ENCODE measurements at regions not wholly inside any gene's neighbourhood (a gene's known extent, or its start where the extent isn't known, plus 50 kb on each side); places are given as distances from the start of the nearest gene placed in this dataset.

GRCh38 chr9:90333226-90333625 lies 309.4 kb downstream of the DIRAS2 start:
- H3K4me3 ChIP-seq: no peak overlapping the region
- H3K27ac ChIP-seq: no peak overlapping the region
- no peaks in the 10 kb centered on the region for H3K36me3 ChIP-seq
- no peak for TF ChIP-seq POLR2AphosphoS5 (IDR thresholded peaks at IDR 0.05)
- ATAC-seq (ENCODE audit: low FRiP score in 2 of 2): no peak
- no peaks in the 10 kb centered on the region for H3K9me3 ChIP-seq
- no peak for DNase-seq
- 66 to 71% methylated on average over 2 of the region's 2 CpGs for WGBS, 2 donors
- H3K27me3 ChIP-seq: no peaks in the 10 kb centered on the region
- H3K4me1 ChIP-seq: no peaks in the 10 kb centered on the region

GRCh38 chr9:90340421-90340820 lies 302.2 kb downstream of the DIRAS2 start:
- H3K27ac ChIP-seq: no peak overlapping the region
- no peaks in the 10 kb centered on the region for H3K36me3 ChIP-seq
- DNase-seq: no peak
- no peaks in the 10 kb centered on the region for H3K27me3 ChIP-seq
- no peak overlapping the region for H3K4me3 ChIP-seq
- TF ChIP-seq POLR2A (IDR thresholded peaks at IDR 0.05) (no peak), CTCF (IDR thresholded peaks at IDR 0.05) (no peak), POLR2AphosphoS5 (IDR thresholded peaks at IDR 0.05) (no peak), EP300 (IDR thresholded peaks at IDR 0.05) (no peak)
- no peak for ATAC-seq (ENCODE audit: low FRiP score in 2 of 2)
- H3K9me3 ChIP-seq: no peaks in the 10 kb centered on the region
- no peaks in the 10 kb centered on the region for H3K4me1 ChIP-seq

GRCh38 chr9:90342607-90343006 lies 300.0 kb downstream of the DIRAS2 start:
- whole genome bisulfite sequencing, 2 donors: 78 to 79% methylated on average over 4 of the region's 4 CpGs
- H3K4me3 ChIP-seq: no peak overlapping the region
- ATAC-seq (ENCODE audit: low FRiP score in 2 of 2): no peak

GRCh38 chr9:90343366-90343765 lies 299.3 kb downstream of the DIRAS2 start:
- Histone ChIP-seq H3K4me3 (no peak overlapping the region), H3K36me3 (no peaks in the 10 kb centered on the region), H3K27me3 (no peaks in the 10 kb centered on the region), H3K27ac (no peak overlapping the region), H3K4me1 (no peaks in the 10 kb centered on the region), H3K9me3 (no peaks in the 10 kb centered on the region)
- no peak for DNase-seq
- TF ChIP-seq POLR2AphosphoS5 (IDR thresholded peaks at IDR 0.05): no peak
- no peak for TF ChIP-seq CTCF (IDR thresholded peaks at IDR 0.05)
- no peak for TF ChIP-seq EP300 (IDR thresholded peaks at IDR 0.05)
- no peak for TF ChIP-seq POLR2A (IDR thresholded peaks at IDR 0.05)
- no peak for ATAC-seq (ENCODE audit: low FRiP score in 2 of 2)
- WGBS, 2 donors: 84 to 89% methylated on average over 3 of the region's 3 CpGs

More at GRCh38 chr9:90342607-90343006, 300.0 kb downstream of the DIRAS2 start:
- Histone ChIP-seq H3K4me1 (no peaks in the 10 kb centered on the region), H3K9me3 (no peaks in the 10 kb centered on the region), H3K27me3 (no peaks in the 10 kb centered on the region), H3K36me3 (no peaks in the 10 kb centered on the region), H3K27ac (no peak overlapping the region)
- DNase-seq: no peak
- no peak for TF ChIP-seq POLR2AphosphoS5 (IDR thresholded peaks at IDR 0.05)
- TF ChIP-seq EP300 (IDR thresholded peaks at IDR 0.05): no peak
- no peak for TF ChIP-seq POLR2A (IDR thresholded peaks at IDR 0.05)
- no peak for TF ChIP-seq CTCF (IDR thresholded peaks at IDR 0.05)

- Histone ChIP-seq H3K4me3 (no peak overlapping the region), H3K36me3 (no peaks in the 10 kb centered on the region), H3K27me3 (no peaks in the 10 kb centered on the region), H3K4me1 (no peaks in the 10 kb centered on the region), H3K27ac (no peak overlapping the region), H3K9me3 (no peaks in the 10 kb centered on the region)
- ATAC-seq (ENCODE audit: low FRiP score in 2 of 2) (no peak), DNase-seq (no peak)
- TF ChIP-seq CTCF (IDR thresholded peaks at IDR 0.05) (no peak), POLR2AphosphoS5 (IDR thresholded peaks at IDR 0.05) (no peak), EP300 (IDR thresholded peaks at IDR 0.05) (no peak), POLR2A (IDR thresholded peaks at IDR 0.05) (no peak)
- 44 to 63% methylated on average over 1 of the region's 1 CpG for WGBS, 2 donors
These were observed 298.6 kb downstream of the DIRAS2 start for GRCh38 chr9:90343991-90344390.

Measured in upper lobe of left lung (tissue), 6 donors.